ENCODE measurements at regions not wholly inside any gene's neighbourhood (a gene's known extent, or its start where the extent isn't known, plus 50 kb on each side); places are given as distances from the start of the nearest gene placed in this dataset.
"Not testable (repeated sequence)": the region's sequence is repeated elsewhere in the genome, so short reads cannot be mapped to it uniquely, and the experiment has no call there.

DNA sequence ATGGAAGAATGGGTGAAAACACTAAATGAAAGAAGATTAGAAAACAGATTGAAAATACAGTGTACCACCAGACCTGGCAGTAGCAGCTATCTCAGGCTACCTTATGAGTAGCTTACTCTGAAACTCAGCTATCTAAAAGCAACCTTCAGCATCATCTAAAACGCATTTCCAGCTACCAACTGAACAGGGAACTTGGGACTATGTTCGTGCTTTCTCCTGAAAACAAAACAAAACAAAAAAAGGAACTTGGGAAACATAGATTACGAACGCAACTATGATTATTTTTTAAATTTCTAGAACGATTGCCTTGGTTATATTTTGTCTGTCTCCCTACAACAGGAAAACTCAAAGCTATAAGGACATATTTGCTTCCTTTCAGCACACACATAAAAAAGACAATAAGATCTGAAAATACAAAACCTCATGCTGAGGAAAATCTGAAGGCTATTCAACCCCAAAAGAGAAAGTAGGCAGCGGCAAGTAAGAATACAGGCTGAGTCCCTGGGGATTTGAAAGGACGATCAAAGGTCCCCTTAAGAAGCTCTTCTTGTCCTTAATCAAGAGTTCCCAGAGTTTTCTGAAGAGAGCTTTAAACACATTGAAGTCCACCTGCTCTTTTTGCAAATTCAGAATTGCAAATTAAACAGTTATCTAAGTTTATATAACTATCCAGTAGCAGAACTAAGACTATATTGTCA, 53.4 kb downstream of the OR2K2 start:
- no peak overlapping the region for H3K9ac ChIP-seq (ENCODE audit: insufficient read length, low read depth)
- no peak for TF ChIP-seq ZNF274 (IDR thresholded peaks at IDR 0.05; ENCODE audit: low read depth, low read length)
- TF ChIP-seq YY1 (IDR thresholded peaks at IDR 0.05; ENCODE audit: insufficient read depth, insufficient read length), result no peak
- TF ChIP-seq SUZ12 (IDR thresholded peaks at IDR 0.05; ENCODE audit: extremely low read depth, insufficient read depth, insufficient read length), result no peak

DNA sequence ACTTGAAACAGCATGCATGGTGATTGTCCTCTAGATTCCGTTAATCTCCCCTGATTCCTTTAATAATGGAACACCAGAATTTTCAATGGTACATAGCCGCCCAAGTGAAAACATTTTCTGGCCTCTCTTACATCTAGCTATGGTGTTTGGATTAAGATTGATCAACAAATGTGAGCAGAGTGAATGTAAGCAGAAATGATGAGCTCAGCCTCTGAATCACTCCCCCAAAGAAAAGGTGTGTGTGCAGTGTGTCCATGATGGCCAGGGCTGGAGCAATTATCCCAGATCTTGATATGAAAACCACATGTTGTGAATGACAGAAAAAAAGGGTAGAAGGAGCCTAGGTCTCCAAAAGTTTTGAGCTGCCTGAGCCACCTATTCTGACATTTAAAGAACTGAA, 55.3 kb downstream of the OR2K2 start:
- Histone ChIP-seq H3K36me3 (ENCODE audit: insufficient read depth, insufficient read length, low read length) (no peaks in the 10 kb centered on the region), H3K9me3 (ENCODE audit: insufficient read depth, low read length) (no peaks in the 10 kb centered on the region), H3K9ac (ENCODE audit: insufficient read length, low read depth) (no peak overlapping the region), H3K4me1 (ENCODE audit: insufficient read depth, insufficient read length) (no peaks in the 10 kb centered on the region), H3K4me3 (ENCODE audit: insufficient read length, low read depth) (no peak overlapping the region), H3K27me3 (ENCODE audit: insufficient read depth, insufficient read length) (no peaks in the 10 kb centered on the region)
- TF ChIP-seq YY1 (IDR thresholded peaks at IDR 0.05; ENCODE audit: insufficient read depth, insufficient read length) (no peak), SUZ12 (IDR thresholded peaks at IDR 0.05; ENCODE audit: extremely low read depth, insufficient read depth, insufficient read length) (no peak), ZNF274 (IDR thresholded peaks at IDR 0.05; ENCODE audit: low read depth, low read length) (no peak)
- no peak for DNase-seq (ENCODE audit: low read depth, low spot score)

More for the DNA sequence above, 53.4 kb downstream of the OR2K2 start:
- Histone ChIP-seq H3K27me3 (ENCODE audit: insufficient read depth, insufficient read length) (no peaks in the 10 kb centered on the region), H3K9me3 (ENCODE audit: insufficient read depth, low read length) (no peaks in the 10 kb centered on the region), H3K4me3 (ENCODE audit: insufficient read length, low read depth) (no peak overlapping the region), H3K4me1 (ENCODE audit: insufficient read depth, insufficient read length) (no peaks in the 10 kb centered on the region), H3K36me3 (ENCODE audit: insufficient read depth, insufficient read length, low read length) (no peaks in the 10 kb centered on the region)
- no peak for DNase-seq (ENCODE audit: low read depth, low spot score)

DNA sequence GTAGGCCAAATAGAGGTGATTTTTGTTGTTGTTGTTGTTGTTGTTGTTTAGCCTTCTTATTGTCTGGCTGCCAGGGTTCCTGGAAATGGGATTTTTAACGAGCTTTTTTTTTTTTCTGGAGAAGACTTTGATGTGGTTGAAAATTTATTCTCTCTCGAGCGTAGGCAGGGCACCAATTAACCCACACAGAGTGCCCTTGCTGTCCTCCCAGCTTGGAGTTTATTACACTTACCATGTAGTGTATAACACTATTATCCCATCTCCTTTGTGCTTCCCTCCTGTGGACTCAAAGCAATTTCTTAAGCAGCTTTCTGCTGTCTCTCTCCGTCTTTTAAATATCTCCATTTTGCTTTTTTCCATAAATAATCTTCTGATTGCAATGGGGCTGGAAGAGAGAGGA, 57.4 kb downstream of the OR2K2 start:
- no peaks in the 10 kb centered on the region for H3K27me3 ChIP-seq (ENCODE audit: insufficient read depth, insufficient read length)
- H3K4me3 ChIP-seq (ENCODE audit: insufficient read length, low read depth), result no peak overlapping the region
- no peaks in the 10 kb centered on the region for H3K36me3 ChIP-seq (ENCODE audit: insufficient read depth, insufficient read length, low read length)
- H3K4me1 ChIP-seq (ENCODE audit: insufficient read depth, insufficient read length), result no peaks in the 10 kb centered on the region
- H3K9ac ChIP-seq (ENCODE audit: insufficient read length, low read depth), result no peak overlapping the region
- no peak for TF ChIP-seq YY1 (IDR thresholded peaks at IDR 0.05; ENCODE audit: insufficient read depth, insufficient read length)
- no peak for TF ChIP-seq ZNF274 (IDR thresholded peaks at IDR 0.05; ENCODE audit: low read depth, low read length)
- no peak for TF ChIP-seq SUZ12 (IDR thresholded peaks at IDR 0.05; ENCODE audit: extremely low read depth, insufficient read depth, insufficient read length)
- peaks cover 1% of the 10 kb centered on the region; the same call in 1 of the 2 replicates for H3K9me3 ChIP-seq (ENCODE audit: insufficient read depth, low read length)
- DNase-seq (ENCODE audit: low read depth, low spot score), result no peak

DNA sequence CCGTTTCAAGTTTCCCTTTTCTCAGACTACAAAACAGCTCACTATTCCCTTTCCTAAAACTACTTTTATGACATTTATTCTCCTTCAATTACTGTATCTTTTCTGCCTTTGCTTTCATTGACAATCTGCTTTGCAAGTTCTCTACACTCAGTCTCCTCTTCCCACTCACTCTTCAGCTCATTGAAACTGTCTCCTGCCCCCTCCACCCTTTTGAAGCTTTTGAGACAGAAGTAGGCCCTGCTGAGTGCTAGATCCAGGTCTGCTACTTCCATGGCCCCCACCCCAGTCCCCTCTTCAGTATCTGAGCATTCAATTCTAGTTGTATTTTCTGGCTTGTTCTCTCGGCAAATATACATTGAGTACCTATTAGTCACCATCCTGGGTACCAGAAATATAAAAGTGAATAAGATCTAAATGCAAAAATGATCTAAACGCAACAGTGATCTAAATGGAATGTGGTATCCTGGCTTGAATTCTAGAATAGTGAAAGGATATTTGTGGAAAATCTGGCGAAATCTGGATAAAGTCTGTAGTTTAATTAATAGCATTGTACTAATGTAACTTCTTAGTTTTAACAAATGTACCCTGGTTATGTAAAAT, 58.4 kb downstream of the OR2K2 start:
- H3K4me3 ChIP-seq (ENCODE audit: insufficient read length, low read depth), result no peak overlapping the region
- H3K9ac ChIP-seq (ENCODE audit: insufficient read length, low read depth), result no peak overlapping the region
- TF ChIP-seq SUZ12 (IDR thresholded peaks at IDR 0.05; ENCODE audit: extremely low read depth, insufficient read depth, insufficient read length) (no peak), ZNF274 (IDR thresholded peaks at IDR 0.05; ENCODE audit: low read depth, low read length) (no peak), YY1 (IDR thresholded peaks at IDR 0.05; ENCODE audit: insufficient read depth, insufficient read length) (no peak)
- H3K4me1 ChIP-seq (ENCODE audit: insufficient read depth, insufficient read length), result no peaks in the 10 kb centered on the region
- H3K9me3 ChIP-seq (ENCODE audit: insufficient read depth, low read length), result peaks cover 11% of the 10 kb centered on the region; the same call in 1 of the 2 replicates
- H3K36me3 ChIP-seq (ENCODE audit: insufficient read depth, insufficient read length, low read length), result no peaks in the 10 kb centered on the region
- DNase-seq (ENCODE audit: low read depth, low spot score), result no peak
- H3K27me3 ChIP-seq (ENCODE audit: insufficient read depth, insufficient read length), result no peaks in the 10 kb centered on the region

DNA sequence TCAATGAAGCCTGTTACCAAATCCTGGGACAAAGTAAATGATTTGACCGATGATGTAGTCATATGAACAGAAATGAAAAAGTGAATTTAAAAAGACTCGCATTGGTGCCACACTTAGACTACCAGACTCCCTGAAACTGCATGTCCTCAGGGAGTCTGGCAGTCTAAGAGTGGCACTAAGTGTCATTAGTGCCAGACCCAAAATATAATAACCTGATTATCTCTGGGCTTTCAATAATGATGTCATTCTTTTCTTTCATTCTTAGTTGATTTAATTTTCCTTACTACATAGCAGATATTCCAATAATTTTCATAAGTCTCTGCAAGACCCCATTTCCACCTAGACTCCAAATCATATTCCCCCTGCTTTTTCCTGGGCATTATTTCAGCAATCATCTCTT, 59.0 kb downstream of the OR2K2 start:
- Histone ChIP-seq H3K36me3 (ENCODE audit: insufficient read depth, insufficient read length, low read length) (no peaks in the 10 kb centered on the region), H3K4me1 (ENCODE audit: insufficient read depth, insufficient read length) (no peaks in the 10 kb centered on the region), H3K9ac (ENCODE audit: insufficient read length, low read depth) (no peak overlapping the region), H3K4me3 (ENCODE audit: insufficient read length, low read depth) (no peak overlapping the region), H3K27me3 (ENCODE audit: insufficient read depth, insufficient read length) (no peaks in the 10 kb centered on the region), H3K9me3 (ENCODE audit: insufficient read depth, low read length) (peaks cover 16% of the 10 kb centered on the region; the same call in 1 of the 2 replicates)
- TF ChIP-seq ZNF274 (IDR thresholded peaks at IDR 0.05; ENCODE audit: low read depth, low read length) (no peak), YY1 (IDR thresholded peaks at IDR 0.05; ENCODE audit: insufficient read depth, insufficient read length) (no peak), SUZ12 (IDR thresholded peaks at IDR 0.05; ENCODE audit: extremely low read depth, insufficient read depth, insufficient read length) (no peak)
- no peak for DNase-seq (ENCODE audit: low read depth, low spot score)

DNA sequence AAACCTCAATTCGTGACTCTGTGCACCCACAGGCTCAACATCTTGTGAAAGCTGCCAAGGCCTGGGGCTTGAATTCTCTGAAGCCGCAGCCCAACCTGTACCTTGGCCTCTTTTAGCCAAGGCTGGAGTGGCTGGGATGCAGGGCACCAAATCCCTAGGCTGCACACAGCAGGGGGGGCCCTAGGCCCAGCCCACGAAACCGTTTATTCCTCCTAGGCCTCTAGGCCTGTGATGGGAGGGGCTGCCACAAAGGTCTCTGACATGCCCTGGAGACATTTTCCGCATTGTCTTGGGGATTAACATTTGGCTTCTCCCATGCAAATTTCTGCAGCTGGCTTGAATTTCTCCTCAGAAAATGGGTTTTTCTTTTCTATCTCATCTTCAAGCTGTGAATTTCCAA, 64.0 kb downstream of the OR2K2 start:
- peaks cover 23% of the 10 kb centered on the region; the same call in 1 of the 2 replicates for H3K9me3 ChIP-seq (ENCODE audit: insufficient read depth, low read length)
- H3K27me3 ChIP-seq (ENCODE audit: insufficient read depth, insufficient read length); H3K9ac ChIP-seq (ENCODE audit: insufficient read length, low read depth); DNase-seq (ENCODE audit: low read depth, low spot score); H3K36me3 ChIP-seq (ENCODE audit: insufficient read depth, insufficient read length, low read length); H3K4me1 ChIP-seq (ENCODE audit: insufficient read depth, insufficient read length); H3K4me3 ChIP-seq (ENCODE audit: insufficient read length, low read depth): not testable (repeated sequence)

DNA sequence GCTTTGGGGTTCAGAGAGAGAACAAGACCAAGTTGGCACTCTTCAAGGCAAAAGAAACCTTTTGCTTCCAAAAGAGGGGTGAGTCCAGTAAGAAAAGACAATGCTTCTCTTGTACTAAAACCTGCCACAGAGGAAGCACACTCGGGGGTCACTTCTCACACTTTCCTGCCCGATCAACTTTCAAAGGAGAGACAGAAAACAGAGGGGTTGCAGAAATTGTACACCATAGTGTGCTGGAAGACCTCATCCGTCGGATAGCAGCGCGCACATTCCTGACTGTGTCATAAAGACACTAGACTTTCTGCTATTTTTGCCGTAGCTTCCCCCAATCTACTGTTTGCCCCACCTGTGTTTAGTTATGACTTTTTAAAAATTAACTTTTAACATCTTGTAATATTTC, 66.9 kb downstream of the OR2K2 start:
- TF ChIP-seq ZNF274 (IDR thresholded peaks at IDR 0.05; ENCODE audit: low read depth, low read length) (no peak), SUZ12 (IDR thresholded peaks at IDR 0.05; ENCODE audit: extremely low read depth, insufficient read depth, insufficient read length) (no peak), YY1 (IDR thresholded peaks at IDR 0.05; ENCODE audit: insufficient read depth, insufficient read length) (no peak)
- no peak overlapping the region for H3K4me3 ChIP-seq (ENCODE audit: insufficient read length, low read depth)
- no peaks in the 10 kb centered on the region for H3K27me3 ChIP-seq (ENCODE audit: insufficient read depth, insufficient read length)
- H3K36me3 ChIP-seq (ENCODE audit: insufficient read depth, insufficient read length, low read length), result no peaks in the 10 kb centered on the region
- no peak for DNase-seq (ENCODE audit: low read depth, low spot score)
- H3K9ac ChIP-seq (ENCODE audit: insufficient read length, low read depth), result no peak overlapping the region
- peaks cover 33% of the 10 kb centered on the region; the same call in 1 of the 2 replicates for H3K9me3 ChIP-seq (ENCODE audit: insufficient read depth, low read length)
- no peaks in the 10 kb centered on the region for H3K4me1 ChIP-seq (ENCODE audit: insufficient read depth, insufficient read length)

Data from NT2/D1 (cell line).